ENCODE measurements at regions not wholly inside any gene's neighbourhood (a gene's known extent, or its start where the extent isn't known, plus 50 kb on each side); places are given as distances from the start of the nearest gene placed in this dataset.
"Not testable (repeated sequence)": the region's sequence is repeated elsewhere in the genome, so short reads cannot be mapped to it uniquely, and the experiment has no call there.

- no peak for DNase-seq
These were observed 635.8 kb downstream of the RNF144A start for GRCh38 chr2:7552825-7553570.

GRCh38 chr2:7555260-7555659, 638.0 kb downstream of the RNF144A start:
- no peak for DNase-seq

- no peak for DNase-seq
These were observed 640.2 kb downstream of the RNF144A start for GRCh38 chr2:7557376-7557775.

- DNase-seq = no peak
These were observed 642.6 kb downstream of the RNF144A start for GRCh38 chr2:7559791-7560190.

GRCh38 chr2:7566382-7566881, 649.2 kb downstream of the RNF144A start:
- no peak for DNase-seq

- DNase-seq = not testable (repeated sequence)
These were observed 649.9 kb downstream of the RNF144A start for GRCh38 chr2:7567116-7567515.

- DNase-seq = no peak
These were observed 650.4 kb downstream of the RNF144A start for GRCh38 chr2:7567646-7568045.

- DNase-seq = no peak
These were observed 653.0 kb downstream of the RNF144A start for GRCh38 chr2:7570247-7570646.

- no peak for DNase-seq
These were observed 654.5 kb downstream of the RNF144A start for GRCh38 chr2:7571701-7572100.

- no peak for DNase-seq
These were observed 655.2 kb downstream of the RNF144A start for GRCh38 chr2:7572450-7572849.

GRCh38 chr2:7573166-7573825, 656.1 kb downstream of the RNF144A start:
- DNase-seq = no peak

GRCh38 chr2:7574385-7574784, 657.2 kb downstream of the RNF144A start:
- no peak for DNase-seq

GRCh38 chr2:7577769-7578168, 660.6 kb downstream of the RNF144A start:
- DNase-seq = no peak

- no peak for DNase-seq
These were observed 666.8 kb downstream of the RNF144A start for GRCh38 chr2:7584017-7584416.

GRCh38 chr2:7586898-7587297, 669.7 kb downstream of the RNF144A start:
- DNase-seq = no peak

- no peak for DNase-seq
These were observed 671.1 kb downstream of the RNF144A start for GRCh38 chr2:7588295-7588694.

- no peak for DNase-seq
These were observed 675.5 kb downstream of the RNF144A start for GRCh38 chr2:7592618-7593140.

- no peak for DNase-seq
These were observed 676.1 kb downstream of the RNF144A start for GRCh38 chr2:7593360-7593759.

- no peak for DNase-seq
These were observed 677.0 kb downstream of the RNF144A start for GRCh38 chr2:7594211-7594610.

GRCh38 chr2:7595206-7595605, 678.0 kb downstream of the RNF144A start:
- DNase-seq = no peak

- DNase-seq = no peak
These were observed 681.2 kb downstream of the RNF144A start for GRCh38 chr2:7598402-7598801.

GRCh38 chr2:7599462-7600258, 682.4 kb downstream of the RNF144A start:
- DNase-seq = no peak

GRCh38 chr2:7601990-7602389, 684.8 kb downstream of the RNF144A start:
- DNase-seq = no peak
